ENCODE measurements at regions not wholly inside any gene's neighbourhood (a gene's known extent, or its start where the extent isn't known, plus 50 kb on each side); places are given as distances from the start of the nearest gene placed in this dataset.

GRCh38 chr14:98741523-98741922 is 530.5 kb downstream of the BCL11B start:
- TF ChIP-seq REST (IDR thresholded peaks at IDR 0.05; ENCODE audit: low read depth) (no peak), FOXM1 (IDR thresholded peaks at IDR 0.05; ENCODE audit: borderline replicate concordance, low read depth) (no peak), CREB1 (IDR thresholded peaks at IDR 0.05; ENCODE audit: low read depth) (no peak), USF1 (IDR thresholded peaks at IDR 0.05) (no peak), TAF1 (IDR thresholded peaks at IDR 0.05; ENCODE audit: low read depth) (no peak), CEBPB (IDR thresholded peaks at IDR 0.05) (no peak)
- TF ChIP-seq, protein P1, sequence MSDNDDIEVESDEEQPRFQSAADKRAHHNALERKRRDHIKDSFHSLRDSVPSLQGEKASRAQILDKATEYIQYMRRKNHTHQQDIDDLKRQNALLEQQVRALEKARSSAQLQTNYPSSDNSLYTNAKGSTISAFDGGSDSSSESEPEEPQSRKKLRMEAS (IDR thresholded peaks at IDR 0.05), result no peak
